Stomach (tissue), 4 donors: ENCODE measurements at regions not wholly inside any gene's neighbourhood (a gene's known extent, or its start where the extent isn't known, plus 50 kb on each side); places are given as distances from the start of the nearest gene placed in this dataset.

Experiments used
- CTCF ChIP-seq, 7 experiments: fragments of 450-650 bp in 4 of 7; fragments of 200-600 bp in 3 of 7; sonication (generic) in 3 of 7; IDR thresholded peaks; one replicate each; pipeline ENCODE4 v1.5.1; 2016 to 2019; ENCODE audit warnings: antibody characterized with exemption in 7 of 7, control low read depth in 2 of 7, mild to moderate bottlenecking in 1 of 7
- EP300 ChIP-seq: sonication (generic); formaldehyde crosslinking; IDR thresholded peaks from one replicate; pipeline ENCODE4 v1.6.1; 2017; ENCODE audit warnings: antibody characterized with exemption
- POLR2A ChIP-seq, 4 donors: fragments of 450-650 bp; IDR thresholded peaks; one replicate each; pipeline ENCODE4 v1.6.1; 2016; ENCODE audit warnings: antibody characterized with exemption in 4 of 4, control low read depth in 2 of 4, mild to moderate bottlenecking in 1 of 4, moderate library complexity in 1 of 4
- POLR2AphosphoS5 ChIP-seq, 3 donors: sonication (generic); formaldehyde crosslinking; IDR thresholded peaks; one replicate each; pipeline ENCODE4 v1.6.1; 2016; ENCODE audit warnings: antibody characterized with exemption in 3 of 3

DNA sequence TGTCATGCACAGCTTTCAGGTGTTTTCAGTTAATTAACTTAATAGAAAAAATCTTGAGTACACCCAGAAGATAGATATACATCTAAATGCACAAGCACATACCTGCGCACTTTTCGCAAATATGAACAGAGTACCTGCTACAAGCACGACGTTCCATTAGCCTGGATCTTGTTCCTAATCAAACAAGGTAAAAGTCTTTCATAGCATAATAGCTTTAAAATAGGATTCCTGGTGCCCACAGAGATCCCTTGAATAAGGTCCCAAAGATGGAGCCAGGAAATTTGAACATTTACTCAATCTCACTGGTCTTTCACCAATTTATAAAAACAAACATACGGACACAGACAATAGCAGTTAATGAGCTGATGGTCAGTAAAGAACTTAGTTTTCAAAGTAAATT lies 689.8 kb upstream of the CHORDC1 start:
- no peak for TF ChIP-seq CTCF (IDR thresholded peaks at IDR 0.05)
- TF ChIP-seq EP300: no peak
- no peak for TF ChIP-seq POLR2AphosphoS5 (IDR thresholded peaks at IDR 0.05)
- no peak for TF ChIP-seq POLR2A (IDR thresholded peaks at IDR 0.05)
